Chondrocyte (in vitro differentiated cells): ENCODE measurements at regions not wholly inside any gene's neighbourhood (a gene's known extent, or its start where the extent isn't known, plus 50 kb on each side); places are given as distances from the start of the nearest gene placed in this dataset.
"Not testable (repeated sequence)": the region's sequence is repeated elsewhere in the genome, so short reads cannot be mapped to it uniquely, and the experiment has no call there.

Source experiments
- DNase-seq: peaks from one replicate; pipeline ENCODE4 v3.0.0; 2021; ENCODE audit warnings: mixed read lengths, low spot score
- H3K27ac Mint-ChIP-seq: one replicate; pipeline ENCODE4 v1.8.0; 2021; ENCODE audit warnings: mild to moderate bottlenecking, moderate library complexity, mixed read lengths; ENCODE audit not compliant: unreplicated experiment
- H3K27me3 Mint-ChIP-seq: 2 replicates; pipeline ENCODE4 v1.8.0; 2021; ENCODE audit warnings: low read depth, mixed read lengths
- H3K36me3 Mint-ChIP-seq: 2 replicates; pipeline ENCODE4 v1.8.0; 2021; ENCODE audit warnings: low read depth, mixed read lengths
- H3K4me1 Mint-ChIP-seq: 2 replicates; pipeline ENCODE4 v1.8.0; 2021; ENCODE audit warnings: low read depth, mild to moderate bottlenecking, mixed read lengths
- H3K4me3 Mint-ChIP-seq: one replicate; pipeline ENCODE4 v1.8.0; 2021; ENCODE audit warnings: mild to moderate bottlenecking, moderate library complexity, mixed read lengths; ENCODE audit not compliant: unreplicated experiment
- H3K9me3 Mint-ChIP-seq: 2 replicates; pipeline ENCODE4 v1.8.0; 2021; ENCODE audit warnings: low read depth, mixed read lengths
- TF ChIP-seq, protein P1 (sequence below): fragments of 200-600 bp; sonication (generic); IDR thresholded peaks from 2 replicates; pipeline ENCODE4 v1.5.0; 2021; ENCODE audit warnings: antibody characterized with exemption, mild to moderate bottlenecking, moderate library complexity

DNA sequence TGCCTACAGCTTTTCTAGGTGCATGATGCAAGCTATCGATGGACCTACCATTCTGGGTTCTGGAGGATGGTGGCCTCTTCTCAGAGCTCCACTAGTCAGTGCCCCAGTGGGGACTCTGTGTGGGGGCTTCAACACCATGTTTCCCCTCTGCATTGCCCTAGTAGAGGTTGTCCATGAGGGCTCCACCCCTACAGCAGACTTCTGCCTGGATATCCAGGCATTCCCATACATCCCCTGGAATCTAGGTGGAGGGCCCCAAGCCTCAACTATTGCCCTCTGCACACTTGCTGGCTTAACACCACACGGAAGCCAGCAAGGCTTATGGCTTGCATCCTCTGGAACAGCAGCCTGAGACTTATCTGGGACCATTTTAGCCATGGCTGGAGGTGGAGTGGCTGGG is 1299.9 kb upstream of the MIR17HG start:
- Mint-ChIP-seq H3K27ac (no peak overlapping the region), H3K9me3 (peaks cover 3% of the 10 kb centered on the region), H3K4me3 (no peak overlapping the region), H3K4me1 (no peaks in the 10 kb centered on the region), H3K27me3 (no peaks in the 10 kb centered on the region), H3K36me3 (no peaks in the 10 kb centered on the region)
- no peak for DNase-seq
- TF ChIP-seq, protein P1, sequence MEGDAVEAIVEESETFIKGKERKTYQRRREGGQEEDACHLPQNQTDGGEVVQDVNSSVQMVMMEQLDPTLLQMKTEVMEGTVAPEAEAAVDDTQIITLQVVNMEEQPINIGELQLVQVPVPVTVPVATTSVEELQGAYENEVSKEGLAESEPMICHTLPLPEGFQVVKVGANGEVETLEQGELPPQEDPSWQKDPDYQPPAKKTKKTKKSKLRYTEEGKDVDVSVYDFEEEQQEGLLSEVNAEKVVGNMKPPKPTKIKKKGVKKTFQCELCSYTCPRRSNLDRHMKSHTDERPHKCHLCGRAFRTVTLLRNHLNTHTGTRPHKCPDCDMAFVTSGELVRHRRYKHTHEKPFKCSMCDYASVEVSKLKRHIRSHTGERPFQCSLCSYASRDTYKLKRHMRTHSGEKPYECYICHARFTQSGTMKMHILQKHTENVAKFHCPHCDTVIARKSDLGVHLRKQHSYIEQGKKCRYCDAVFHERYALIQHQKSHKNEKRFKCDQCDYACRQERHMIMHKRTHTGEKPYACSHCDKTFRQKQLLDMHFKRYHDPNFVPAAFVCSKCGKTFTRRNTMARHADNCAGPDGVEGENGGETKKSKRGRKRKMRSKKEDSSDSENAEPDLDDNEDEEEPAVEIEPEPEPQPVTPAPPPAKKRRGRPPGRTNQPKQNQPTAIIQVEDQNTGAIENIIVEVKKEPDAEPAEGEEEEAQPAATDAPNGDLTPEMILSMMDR, result no peak

DNA sequence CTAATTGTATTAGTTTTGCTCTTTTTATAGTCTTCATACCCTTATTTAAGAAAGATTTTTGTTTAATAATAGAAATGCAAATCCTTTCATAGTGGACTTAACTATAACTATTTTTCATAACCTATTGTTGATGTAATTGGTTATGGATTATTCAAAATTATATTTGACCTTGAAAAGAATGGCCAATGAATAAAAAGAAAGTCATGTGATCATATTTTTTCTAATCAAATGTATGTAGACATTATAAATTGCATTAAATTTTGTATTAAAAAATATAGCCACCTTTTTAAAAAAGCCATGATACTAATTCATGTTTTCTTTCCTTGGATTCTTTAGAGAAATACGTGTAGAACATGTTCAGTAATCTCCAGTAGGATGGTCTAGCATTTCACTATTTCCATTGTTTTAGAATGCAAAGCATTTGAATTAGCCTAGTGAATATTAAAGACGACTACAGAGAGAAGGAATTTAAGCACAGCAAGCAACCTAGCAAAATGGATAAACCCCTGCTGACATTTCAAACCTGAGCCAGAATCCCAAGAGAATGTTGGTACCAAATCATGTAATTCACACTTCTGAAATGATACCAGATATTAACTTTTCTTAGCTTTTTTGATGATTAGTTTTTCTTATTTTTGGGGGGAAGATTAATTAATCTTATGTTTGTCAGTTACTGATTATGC is 1297.4 kb upstream of the MIR17HG start:
- Mint-ChIP-seq H3K4me1 (no peaks in the 10 kb centered on the region), H3K36me3 (no peaks in the 10 kb centered on the region), H3K27me3 (no peaks in the 10 kb centered on the region), H3K4me3 (no peak overlapping the region), H3K27ac (no peak overlapping the region), H3K9me3 (peaks cover 3% of the 10 kb centered on the region)
- DNase-seq, result no peak
- TF ChIP-seq, protein P1, result no peak

DNA sequence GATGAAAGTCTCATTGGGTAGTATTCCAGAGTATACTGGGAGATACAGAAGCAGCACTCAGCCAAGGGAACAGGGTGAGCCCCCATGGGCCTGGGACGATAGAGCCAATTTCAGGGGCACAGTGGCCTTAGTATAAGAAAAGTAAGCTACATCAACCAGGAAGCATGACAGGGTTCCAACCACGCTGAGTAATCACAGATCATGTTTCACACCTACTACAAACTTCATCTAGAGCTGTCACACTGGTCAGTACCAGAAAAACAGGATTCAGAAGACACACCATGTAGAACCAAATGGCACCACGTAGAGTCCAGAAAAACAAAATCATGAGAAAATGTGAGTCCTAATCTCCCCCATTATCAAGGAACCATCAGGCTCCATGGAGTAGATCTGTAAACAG is 1292.4 kb upstream of the MIR17HG start:
- Mint-ChIP-seq H3K27me3 (no peaks in the 10 kb centered on the region), H3K4me1 (no peaks in the 10 kb centered on the region), H3K4me3 (no peak overlapping the region), H3K9me3 (no peaks in the 10 kb centered on the region), H3K36me3 (no peaks in the 10 kb centered on the region), H3K27ac (no peak overlapping the region)
- TF ChIP-seq, protein P1, result no peak
- DNase-seq, result no peak

DNA sequence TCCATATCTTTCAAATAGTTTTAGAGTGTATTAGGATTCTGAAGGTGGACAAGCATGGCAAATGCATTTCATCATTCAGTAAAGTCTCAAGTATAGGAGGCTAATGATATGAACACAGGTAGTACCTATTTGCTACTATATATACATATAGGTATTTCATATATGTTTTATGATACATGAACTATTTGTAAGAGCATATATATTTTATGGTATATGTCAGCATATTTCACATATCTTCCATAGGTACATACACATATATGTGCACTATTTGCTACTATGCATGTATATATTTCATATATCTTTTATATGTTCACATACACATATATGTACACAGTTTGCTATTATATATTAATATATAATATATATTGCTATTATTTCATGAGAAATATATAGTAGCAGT is 1291.7 kb upstream of the MIR17HG start:
- no peaks in the 10 kb centered on the region for H3K9me3 Mint-ChIP-seq
- H3K4me1 Mint-ChIP-seq, result no peaks in the 10 kb centered on the region
- no peaks in the 10 kb centered on the region for H3K27me3 Mint-ChIP-seq
- DNase-seq, result no peak
- no peak overlapping the region for H3K27ac Mint-ChIP-seq
- TF ChIP-seq, protein P1, result no peak
- H3K36me3 Mint-ChIP-seq, result no peaks in the 10 kb centered on the region
- H3K4me3 Mint-ChIP-seq, result no peak overlapping the region

DNA sequence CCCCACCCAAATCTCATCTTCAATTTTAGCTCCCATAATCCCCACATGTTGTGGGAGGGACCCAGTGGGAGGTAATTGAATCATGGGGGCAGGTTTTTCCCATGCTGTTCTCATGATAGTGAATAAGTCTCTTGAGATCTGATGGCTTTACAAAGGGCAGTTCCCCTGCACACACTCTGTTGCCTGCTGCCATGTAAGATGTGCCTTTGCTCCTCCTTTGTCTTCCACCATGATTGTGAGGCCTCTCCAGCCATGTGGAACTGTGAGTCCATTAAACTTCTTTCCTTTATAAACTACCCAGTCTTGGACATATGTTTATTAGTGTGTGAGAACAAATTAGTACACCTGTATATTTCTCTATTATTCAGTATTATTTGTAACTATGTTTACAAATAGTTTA is 1283.3 kb upstream of the MIR17HG start:
- not testable (repeated sequence) for H3K9me3 Mint-ChIP-seq, H3K4me1 Mint-ChIP-seq, DNase-seq, H3K27ac Mint-ChIP-seq, H3K36me3 Mint-ChIP-seq, H3K4me3 Mint-ChIP-seq, H3K27me3 Mint-ChIP-seq

DNA sequence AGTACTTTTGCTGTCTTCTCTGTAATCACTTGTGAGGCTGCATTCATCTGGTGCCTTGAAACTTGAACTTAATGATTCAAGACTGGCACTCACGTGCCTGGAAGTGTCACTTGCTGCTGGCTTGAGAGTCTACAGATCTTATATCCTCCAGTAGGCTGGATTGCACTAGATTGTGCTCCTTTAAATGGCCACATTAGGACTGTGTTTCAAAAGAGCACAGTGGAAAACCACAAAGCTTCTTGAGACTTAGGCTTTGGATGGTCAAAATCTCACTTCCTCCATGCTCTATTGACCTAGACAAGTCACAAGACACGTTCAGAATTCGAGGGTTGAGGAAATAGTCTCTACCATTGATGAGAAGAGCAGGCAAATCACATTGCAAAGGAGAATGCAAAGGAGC is 1278.8 kb upstream of the MIR17HG start:
- Mint-ChIP-seq H3K36me3 (no peaks in the 10 kb centered on the region), H3K4me1 (peaks cover 7% of the 10 kb centered on the region), H3K27me3 (no peaks in the 10 kb centered on the region), H3K9me3 (no peaks in the 10 kb centered on the region), H3K27ac (no peak overlapping the region), H3K4me3 (no peak overlapping the region)
- TF ChIP-seq, protein P1, result no peak
- DNase-seq, result no peak
